Nephron (organoid): ENCODE measurements at regions not wholly inside any gene's neighbourhood (a gene's known extent, or its start where the extent isn't known, plus 50 kb on each side); places are given as distances from the start of the nearest gene placed in this dataset.

ENCODE experiments used
- H3K27ac Mint-ChIP-seq, 3 experiments: 2 replicates each; pipeline ENCODE4 v1.8.0; 2020; ENCODE audit warnings: mixed read lengths in 3 of 3, mild to moderate bottlenecking in 2 of 3, moderate library complexity in 1 of 3
- H3K27me3 Mint-ChIP-seq: 2 replicates; pipeline ENCODE4 v1.8.0; 2021; ENCODE audit warnings: low read depth, mild to moderate bottlenecking, moderate library complexity, mixed read lengths
- H3K36me3 Mint-ChIP-seq: 2 replicates; pipeline ENCODE4 v1.8.0; 2020; ENCODE audit warnings: low read depth, mixed read lengths
- H3K4me1 Mint-ChIP-seq: 2 replicates; pipeline ENCODE4 v1.8.0; 2020; ENCODE audit warnings: mixed read lengths
- H3K4me3 Mint-ChIP-seq, 3 experiments: 2 replicates each; pipeline ENCODE4 v1.8.0; 2020; ENCODE audit warnings: mild to moderate bottlenecking in 3 of 3, mixed read lengths in 3 of 3, moderate library complexity in 2 of 3
- H3K9me3 Mint-ChIP-seq: 2 replicates; pipeline ENCODE4 v1.8.0; 2020; ENCODE audit warnings: mixed read lengths
- TF ChIP-seq, protein P1 (sequence below), 3 experiments: fragments of 200-600 bp; sonication (generic); IDR thresholded peaks; one replicate each; pipeline ENCODE4 v1.5.0; 2021; ENCODE audit warnings: antibody characterized with exemption in 3 of 3; ENCODE audit not compliant: unreplicated experiment in 3 of 3

DNA sequence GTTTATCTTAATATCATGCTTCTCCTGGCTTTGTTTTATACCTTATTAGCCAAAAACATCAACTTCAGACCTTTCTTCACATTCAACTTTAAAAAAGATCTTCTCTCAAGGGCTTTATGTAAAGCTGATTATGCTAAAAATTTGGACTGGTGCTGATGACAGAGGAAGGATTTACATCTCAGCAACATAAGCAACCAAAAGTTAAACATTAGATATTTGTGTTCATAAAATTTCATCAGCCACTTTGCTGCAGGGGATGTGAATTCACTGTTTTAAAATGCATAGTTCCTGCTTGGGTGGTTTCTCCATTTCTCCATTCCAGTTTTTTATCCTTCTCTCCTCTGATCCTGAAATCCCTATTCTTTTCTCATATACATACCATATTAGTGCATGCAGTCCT, 398.6 kb upstream of the DDI1 start:
- Mint-ChIP-seq H3K4me3 (no peak overlapping the region), H3K27me3 (no peaks in the 10 kb centered on the region), H3K36me3 (no peaks in the 10 kb centered on the region), H3K4me1 (peaks cover 14% of the 10 kb centered on the region), H3K9me3 (peaks cover 5% of the 10 kb centered on the region), H3K27ac (peak overlapping the region in 1 of 3 experiments; percentile 8)
- TF ChIP-seq, protein P1, sequence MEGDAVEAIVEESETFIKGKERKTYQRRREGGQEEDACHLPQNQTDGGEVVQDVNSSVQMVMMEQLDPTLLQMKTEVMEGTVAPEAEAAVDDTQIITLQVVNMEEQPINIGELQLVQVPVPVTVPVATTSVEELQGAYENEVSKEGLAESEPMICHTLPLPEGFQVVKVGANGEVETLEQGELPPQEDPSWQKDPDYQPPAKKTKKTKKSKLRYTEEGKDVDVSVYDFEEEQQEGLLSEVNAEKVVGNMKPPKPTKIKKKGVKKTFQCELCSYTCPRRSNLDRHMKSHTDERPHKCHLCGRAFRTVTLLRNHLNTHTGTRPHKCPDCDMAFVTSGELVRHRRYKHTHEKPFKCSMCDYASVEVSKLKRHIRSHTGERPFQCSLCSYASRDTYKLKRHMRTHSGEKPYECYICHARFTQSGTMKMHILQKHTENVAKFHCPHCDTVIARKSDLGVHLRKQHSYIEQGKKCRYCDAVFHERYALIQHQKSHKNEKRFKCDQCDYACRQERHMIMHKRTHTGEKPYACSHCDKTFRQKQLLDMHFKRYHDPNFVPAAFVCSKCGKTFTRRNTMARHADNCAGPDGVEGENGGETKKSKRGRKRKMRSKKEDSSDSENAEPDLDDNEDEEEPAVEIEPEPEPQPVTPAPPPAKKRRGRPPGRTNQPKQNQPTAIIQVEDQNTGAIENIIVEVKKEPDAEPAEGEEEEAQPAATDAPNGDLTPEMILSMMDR (IDR thresholded peaks at IDR 0.05; ENCODE audit: unreplicated experiment in 3 of 3), result no peak

DNA sequence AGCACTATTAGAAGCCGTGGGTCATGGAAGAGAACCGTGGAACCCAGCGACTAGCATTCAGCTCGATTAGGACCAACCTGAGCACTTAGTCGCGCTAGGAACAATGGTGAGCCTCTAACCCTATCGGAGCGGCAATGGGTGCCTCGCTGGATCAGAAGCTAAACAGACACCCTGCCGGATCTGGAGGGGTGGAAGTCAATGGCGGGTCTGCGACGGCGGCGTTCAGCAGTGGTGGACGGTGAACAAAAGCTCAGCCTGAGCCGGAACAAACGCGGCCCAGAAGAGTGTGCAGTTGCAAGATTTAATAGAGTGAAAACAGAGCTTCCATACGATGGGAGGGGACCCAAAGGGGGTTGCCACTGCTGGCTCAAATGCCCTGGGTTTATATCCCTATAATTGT, 391.8 kb upstream of the DDI1 start:
- H3K27ac Mint-ChIP-seq, result no peak overlapping the region
- H3K4me3 Mint-ChIP-seq, result no peak overlapping the region
- no peaks in the 10 kb centered on the region for H3K36me3 Mint-ChIP-seq
- no peaks in the 10 kb centered on the region for H3K9me3 Mint-ChIP-seq
- H3K27me3 Mint-ChIP-seq, result no peaks in the 10 kb centered on the region
- H3K4me1 Mint-ChIP-seq, result no peaks in the 10 kb centered on the region
- TF ChIP-seq, protein P1 (IDR thresholded peaks at IDR 0.05; ENCODE audit: unreplicated experiment in 3 of 3), result no peak

- Mint-ChIP-seq H3K36me3 (no peaks in the 10 kb centered on the region), H3K9me3 (peaks cover 18% of the 10 kb centered on the region), H3K4me1 (no peaks in the 10 kb centered on the region), H3K4me3 (no peak overlapping the region), H3K27ac (no peak overlapping the region), H3K27me3 (no peaks in the 10 kb centered on the region)
- TF ChIP-seq, protein P1 (IDR thresholded peaks at IDR 0.05; ENCODE audit: unreplicated experiment in 3 of 3), result no peak
These were observed 388.4 kb upstream of the DDI1 start for GRCh38 chr11:103648054-103648453.

DNA sequence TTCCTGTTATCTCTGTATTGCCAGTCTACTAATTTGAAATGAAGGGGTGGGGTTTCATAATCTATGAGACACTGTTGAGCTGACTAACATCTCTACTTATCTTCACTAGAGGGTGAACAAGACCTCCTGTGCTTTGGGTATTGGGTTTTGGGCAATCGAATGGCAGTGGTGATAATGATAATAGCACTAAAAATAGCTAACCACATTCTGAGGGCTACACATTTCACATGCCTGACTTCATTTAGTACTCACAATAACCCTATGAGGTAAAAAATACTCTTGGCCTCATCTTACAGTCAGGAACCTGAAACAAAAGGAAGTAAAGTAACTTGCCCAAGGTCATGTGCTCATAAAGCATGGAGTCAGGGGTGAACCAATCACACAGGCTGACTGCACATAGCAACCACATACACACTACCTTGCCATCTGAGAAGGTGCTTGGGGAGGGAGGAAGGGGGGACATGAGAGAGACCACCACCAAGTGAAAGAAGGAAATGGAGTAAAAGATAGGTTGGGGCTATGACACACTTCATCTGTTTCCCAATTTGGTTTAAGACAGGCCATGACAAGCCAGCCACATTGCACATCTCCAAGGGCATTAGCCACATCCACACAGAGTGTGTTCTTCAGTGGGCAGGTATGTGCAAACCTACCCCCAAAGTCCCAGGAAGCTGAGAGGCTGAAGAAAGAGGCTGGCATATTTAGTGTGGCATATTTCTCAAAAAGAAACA, 387.6 kb upstream of the DDI1 start:
- Mint-ChIP-seq H3K9me3 (peaks cover 18% of the 10 kb centered on the region), H3K27me3 (no peaks in the 10 kb centered on the region), H3K4me3 (no peak overlapping the region), H3K27ac (no peak overlapping the region), H3K4me1 (no peaks in the 10 kb centered on the region), H3K36me3 (no peaks in the 10 kb centered on the region)
- TF ChIP-seq, protein P1 (IDR thresholded peaks at IDR 0.05; ENCODE audit: unreplicated experiment in 3 of 3), result no peak

GRCh38 chr11:103649401-103649895, 387.0 kb upstream of the DDI1 start:
- Mint-ChIP-seq H3K4me1 (no peaks in the 10 kb centered on the region), H3K9me3 (peaks cover 18% of the 10 kb centered on the region), H3K36me3 (no peaks in the 10 kb centered on the region), H3K27ac (no peak overlapping the region), H3K4me3 (no peak overlapping the region), H3K27me3 (no peaks in the 10 kb centered on the region)
- TF ChIP-seq, protein P1 (IDR thresholded peaks at IDR 0.05; ENCODE audit: unreplicated experiment in 3 of 3), result no peak

DNA sequence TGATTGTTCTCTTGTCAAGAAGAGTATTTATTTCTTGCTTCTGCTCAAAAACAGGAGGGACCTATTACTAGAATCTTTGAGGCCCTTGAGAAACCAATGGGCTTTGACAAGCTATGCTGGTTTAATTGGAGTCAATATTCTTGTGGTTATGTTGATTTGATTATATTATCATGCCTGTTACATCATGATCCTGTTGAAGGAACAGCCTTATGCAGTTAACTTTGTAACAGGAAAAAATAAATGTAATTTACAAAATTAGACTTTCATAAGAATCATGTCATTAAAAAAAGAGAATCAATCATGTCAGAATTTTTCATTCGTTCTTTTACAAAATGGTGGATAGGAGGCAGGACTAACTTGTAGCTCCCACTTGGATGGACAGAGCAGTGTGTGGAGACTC, 386.1 kb upstream of the DDI1 start:
- TF ChIP-seq, protein P1 (IDR thresholded peaks at IDR 0.05; ENCODE audit: unreplicated experiment in 3 of 3), result no peak
- peaks cover 18% of the 10 kb centered on the region for H3K9me3 Mint-ChIP-seq
- no peak overlapping the region for H3K27ac Mint-ChIP-seq
- H3K36me3 Mint-ChIP-seq, result no peaks in the 10 kb centered on the region
- no peaks in the 10 kb centered on the region for H3K4me1 Mint-ChIP-seq
- H3K4me3 Mint-ChIP-seq, result no peak overlapping the region
- no peaks in the 10 kb centered on the region for H3K27me3 Mint-ChIP-seq
